ENCODE measurements at regions not wholly inside any gene's neighbourhood (a gene's known extent, or its start where the extent isn't known, plus 50 kb on each side); places are given as distances from the start of the nearest gene placed in this dataset.

DNA sequence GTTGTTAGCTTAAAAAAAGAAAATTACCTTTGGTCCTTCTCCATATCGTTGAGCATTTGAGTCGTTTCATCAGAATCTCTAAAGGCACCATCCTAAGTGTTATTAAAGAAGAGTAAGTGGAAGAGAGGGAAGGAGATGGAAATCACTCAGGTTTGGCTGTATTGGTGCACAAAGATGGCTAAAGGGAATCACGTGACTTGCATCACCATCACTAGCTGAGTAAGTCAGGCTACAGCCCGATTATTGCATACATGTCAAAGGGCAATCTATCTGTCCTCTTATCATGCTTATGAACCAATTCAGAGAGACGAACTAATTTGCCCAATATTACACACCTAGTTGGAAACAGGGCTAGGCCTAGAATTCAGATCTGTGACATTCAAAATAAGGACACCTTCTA is 137.6 kb downstream of the CMPK2 start:
- no peaks in the 10 kb centered on the region for H3K4me1 ChIP-seq
- no peak for DNase-seq
- no peak overlapping the region for H3K27ac ChIP-seq
- 80 to 89% (median 84%) methylated on average over 5 of the region's 5 CpGs for WGBS, 5 donors
- H3K27me3 ChIP-seq: no peaks in the 10 kb centered on the region
- intact Hi-C loops (cut with DNase I; ENCODE audit: low total_unique reads): no loop called here
- H3K9me3 ChIP-seq: no peaks in the 10 kb centered on the region
- no peak overlapping the region for H3K4me3 ChIP-seq
- no peaks in the 10 kb centered on the region for H3K36me3 ChIP-seq
- TF ChIP-seq POLR2AphosphoS5 (IDR thresholded peaks at IDR 0.05) (no peak), EP300 (IDR thresholded peaks at IDR 0.05) (no peak), POLR2A (IDR thresholded peaks at IDR 0.05) (no peak)
- TF ChIP-seq, protein P1, sequence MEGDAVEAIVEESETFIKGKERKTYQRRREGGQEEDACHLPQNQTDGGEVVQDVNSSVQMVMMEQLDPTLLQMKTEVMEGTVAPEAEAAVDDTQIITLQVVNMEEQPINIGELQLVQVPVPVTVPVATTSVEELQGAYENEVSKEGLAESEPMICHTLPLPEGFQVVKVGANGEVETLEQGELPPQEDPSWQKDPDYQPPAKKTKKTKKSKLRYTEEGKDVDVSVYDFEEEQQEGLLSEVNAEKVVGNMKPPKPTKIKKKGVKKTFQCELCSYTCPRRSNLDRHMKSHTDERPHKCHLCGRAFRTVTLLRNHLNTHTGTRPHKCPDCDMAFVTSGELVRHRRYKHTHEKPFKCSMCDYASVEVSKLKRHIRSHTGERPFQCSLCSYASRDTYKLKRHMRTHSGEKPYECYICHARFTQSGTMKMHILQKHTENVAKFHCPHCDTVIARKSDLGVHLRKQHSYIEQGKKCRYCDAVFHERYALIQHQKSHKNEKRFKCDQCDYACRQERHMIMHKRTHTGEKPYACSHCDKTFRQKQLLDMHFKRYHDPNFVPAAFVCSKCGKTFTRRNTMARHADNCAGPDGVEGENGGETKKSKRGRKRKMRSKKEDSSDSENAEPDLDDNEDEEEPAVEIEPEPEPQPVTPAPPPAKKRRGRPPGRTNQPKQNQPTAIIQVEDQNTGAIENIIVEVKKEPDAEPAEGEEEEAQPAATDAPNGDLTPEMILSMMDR (IDR thresholded peaks at IDR 0.05): no peak

DNA sequence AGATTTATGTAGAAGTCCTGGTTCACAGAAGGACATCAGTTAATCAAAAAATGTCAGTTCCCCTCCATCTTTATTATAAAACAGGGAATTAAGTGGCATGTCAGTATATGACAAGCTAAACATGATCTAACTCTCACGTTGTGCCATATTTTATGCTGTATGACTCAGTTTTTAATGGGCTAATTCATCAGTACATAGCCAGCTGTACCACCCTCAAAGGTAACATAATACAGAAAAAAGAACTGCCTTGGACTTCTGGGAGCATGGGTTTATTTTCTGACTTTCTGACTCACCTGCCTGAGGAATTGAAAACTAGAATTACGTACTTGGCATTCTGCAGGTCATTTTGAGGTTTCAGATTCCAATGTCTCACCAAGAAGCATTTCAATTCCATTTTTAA is 135.7 kb downstream of the CMPK2 start:
- no peaks in the 10 kb centered on the region for H3K9me3 ChIP-seq
- no peak overlapping the region for H3K4me3 ChIP-seq
- H3K27ac ChIP-seq: no peak overlapping the region
- WGBS, 5 donors: 65 to 83% (median 79%) methylated on average over 2 of the region's 2 CpGs
- no peak for DNase-seq
- no peaks in the 10 kb centered on the region for H3K27me3 ChIP-seq
- no peaks in the 10 kb centered on the region for H3K4me1 ChIP-seq
- no peaks in the 10 kb centered on the region for H3K36me3 ChIP-seq
- no peak for TF ChIP-seq POLR2A (IDR thresholded peaks at IDR 0.05)
- TF ChIP-seq, protein P1 (IDR thresholded peaks at IDR 0.05): no peak
- no peak for TF ChIP-seq POLR2AphosphoS5 (IDR thresholded peaks at IDR 0.05)
- no peak for TF ChIP-seq EP300 (IDR thresholded peaks at IDR 0.05)
- intact Hi-C loops (cut with DNase I; ENCODE audit: low total_unique reads): no loop called here

DNA sequence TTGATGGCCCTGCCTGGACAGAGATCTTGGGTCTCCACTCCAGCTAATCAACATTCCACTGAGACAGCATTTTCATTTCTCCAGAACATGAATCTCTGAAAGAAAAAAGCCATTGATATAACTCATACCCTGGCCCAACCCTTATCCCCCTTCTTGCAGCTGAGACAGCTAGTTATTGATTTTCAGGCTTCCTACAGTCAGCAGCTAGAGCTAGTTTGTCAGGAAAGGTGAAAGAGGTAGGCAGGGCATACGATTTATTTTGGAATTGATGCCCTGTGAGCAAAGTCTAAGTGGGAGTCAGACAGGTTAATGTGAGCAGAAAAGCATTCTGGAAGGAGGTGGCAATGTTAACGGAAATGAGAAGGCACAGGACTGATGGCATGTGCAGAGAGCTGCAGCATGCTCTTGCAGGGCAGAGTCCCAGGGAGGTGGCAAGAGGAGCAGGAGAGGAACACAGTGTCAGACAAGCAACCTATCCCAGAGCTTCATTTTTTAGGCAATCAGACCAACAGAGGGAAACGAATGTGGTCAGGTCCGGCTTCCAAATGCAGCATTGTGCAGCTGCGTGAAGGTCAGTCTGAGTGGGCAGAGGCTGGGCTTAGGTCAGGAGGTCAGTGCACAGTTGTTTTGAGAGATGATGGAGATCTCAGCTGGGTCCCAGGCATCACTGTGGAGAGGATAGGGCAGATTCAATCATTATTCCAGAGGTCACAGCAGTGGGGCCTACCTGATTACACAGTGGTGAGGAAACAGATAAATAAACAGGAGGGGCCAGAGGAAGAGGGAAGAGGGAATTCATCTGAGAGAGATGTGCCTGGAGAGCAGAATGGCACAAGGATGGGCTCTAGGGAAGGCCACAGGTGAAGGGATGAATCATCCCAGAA is 134.8 kb downstream of the CMPK2 start:
- no peak overlapping the region for H3K4me3 ChIP-seq
- DNase-seq: no peak
- intact Hi-C loops (cut with DNase I; ENCODE audit: low total_unique reads): no loop called here
- H3K36me3 ChIP-seq: no peaks in the 10 kb centered on the region
- H3K27ac ChIP-seq: no peak overlapping the region
- no peaks in the 10 kb centered on the region for H3K9me3 ChIP-seq
- H3K4me1 ChIP-seq: no peaks in the 10 kb centered on the region
- WGBS, 5 donors: 59 to 73% (median 63%) methylated on average over 5 of the region's 5 CpGs
- no peaks in the 10 kb centered on the region for H3K27me3 ChIP-seq
- TF ChIP-seq, protein P1 (IDR thresholded peaks at IDR 0.05): no peak
- TF ChIP-seq POLR2A (IDR thresholded peaks at IDR 0.05) (no peak), POLR2AphosphoS5 (IDR thresholded peaks at IDR 0.05) (no peak), EP300 (IDR thresholded peaks at IDR 0.05) (no peak)

DNA sequence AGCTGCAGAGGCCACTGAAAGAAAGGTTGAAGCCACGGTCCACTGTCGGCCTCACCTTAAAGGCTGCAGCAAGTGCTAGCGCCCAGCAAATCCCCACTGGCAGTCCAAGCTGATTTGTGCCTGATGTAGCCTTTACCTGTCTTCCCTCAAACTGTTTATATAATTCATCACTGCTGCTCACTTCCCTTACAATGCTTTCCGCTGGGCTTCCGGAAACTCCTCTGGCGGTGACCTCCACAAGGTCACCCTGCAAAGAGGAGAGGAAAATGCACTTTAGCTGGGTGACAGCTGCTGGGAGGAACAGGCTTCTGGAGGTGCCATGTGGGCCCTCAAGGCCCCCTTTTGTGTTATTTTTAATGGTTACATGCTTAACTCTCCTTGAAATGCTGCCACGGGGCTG is 126.2 kb downstream of the CMPK2 start:
- H3K9me3 ChIP-seq: no peaks in the 10 kb centered on the region
- no peaks in the 10 kb centered on the region for H3K36me3 ChIP-seq
- TF ChIP-seq POLR2A (IDR thresholded peaks at IDR 0.05) (no peak), EP300 (IDR thresholded peaks at IDR 0.05) (no peak)
- TF ChIP-seq, protein P1 (IDR thresholded peaks at IDR 0.05): no peak
- WGBS, 5 donors: 76 to 91% (median 78%) methylated on average over 7 of the region's 7 CpGs
- no peaks in the 10 kb centered on the region for H3K4me1 ChIP-seq
- no peak overlapping the region for H3K27ac ChIP-seq
- DNase-seq: peak in 1 of 2 donors; percentile 10
- H3K4me3 ChIP-seq: no peak overlapping the region
- H3K27me3 ChIP-seq: peaks cover 0 to 6% (median 0%) of the 10 kb centered on the region in 3 donors
- intact Hi-C loops (cut with DNase I; ENCODE audit: low total_unique reads): no loop called here
